COLO668 (cell line): ENCODE measurements at regions not wholly inside any gene's neighbourhood (a gene's known extent, or its start where the extent isn't known, plus 50 kb on each side); places are given as distances from the start of the nearest gene placed in this dataset.
A peak's percentile ranks its signal among the peaks of the same experiment; 100 is the strongest.
"Not testable (repeated sequence)": the region's sequence is repeated elsewhere in the genome, so short reads cannot be mapped to it uniquely, and the experiment has no call there.

ENCODE experiments used
- DNase-seq: peaks from one replicate; lab custom pipeline; 2025; ENCODE audit not compliant: unreplicated experiment; lab: John Stamatoyannopoulos, UW

- no peak for DNase-seq
Measured at GRCh38 chr6:21333715-21334114, 259.8 kb upstream of the SOX4 start.

- DNase-seq: no peak
Measured at GRCh38 chr6:21334651-21335050, 258.9 kb upstream of the SOX4 start.

GRCh38 chr6:21335591-21335990 lies 258.0 kb upstream of the SOX4 start:
- no peak for DNase-seq

GRCh38 chr6:21337263-21337662 lies 256.3 kb upstream of the SOX4 start:
- DNase-seq: no peak

- DNase-seq: no peak
Measured at GRCh38 chr6:21340573-21340972, 253.0 kb upstream of the SOX4 start.

- no peak for DNase-seq
Measured at GRCh38 chr6:21341910-21342309, 251.6 kb upstream of the SOX4 start.

- no peak for DNase-seq
Measured at GRCh38 chr6:21342501-21342900, 251.1 kb upstream of the SOX4 start.

- not testable (repeated sequence) for DNase-seq
Measured at GRCh38 chr6:21345704-21346103, 247.8 kb upstream of the SOX4 start.

- no peak for DNase-seq
Measured at GRCh38 chr6:21348146-21348503, 245.4 kb upstream of the SOX4 start.

- no peak for DNase-seq
Measured at GRCh38 chr6:21348504-21349195, 244.9 kb upstream of the SOX4 start.

GRCh38 chr6:21349834-21350233 lies 243.7 kb upstream of the SOX4 start:
- no peak for DNase-seq

GRCh38 chr6:21350926-21351325 lies 242.6 kb upstream of the SOX4 start:
- DNase-seq: no peak

- no peak for DNase-seq
Measured at GRCh38 chr6:21352131-21352530, 241.4 kb upstream of the SOX4 start.

GRCh38 chr6:21354805-21355238 lies 238.7 kb upstream of the SOX4 start:
- peak; percentile 9 for DNase-seq

GRCh38 chr6:21355638-21356037 lies 237.9 kb upstream of the SOX4 start:
- no peak for DNase-seq

- peak; percentile 29 for DNase-seq
Measured at GRCh38 chr6:21357262-21357661, 236.3 kb upstream of the SOX4 start.

- DNase-seq: no peak
Measured at GRCh38 chr6:21359926-21360325, 233.6 kb upstream of the SOX4 start.

GRCh38 chr6:21360336-21360735 lies 233.2 kb upstream of the SOX4 start:
- no peak for DNase-seq

- no peak for DNase-seq
Measured at GRCh38 chr6:21367148-21367547, 226.4 kb upstream of the SOX4 start.

GRCh38 chr6:21367649-21368154 lies 225.8 kb upstream of the SOX4 start:
- no peak for DNase-seq

- DNase-seq: no peak
Measured at GRCh38 chr6:21371061-21371460, 222.5 kb upstream of the SOX4 start.

GRCh38 chr6:21371676-21372171 lies 221.8 kb upstream of the SOX4 start:
- no peak for DNase-seq
